GM18508 (cell line): ENCODE measurements at regions not wholly inside any gene's neighbourhood (a gene's known extent, or its start where the extent isn't known, plus 50 kb on each side); places are given as distances from the start of the nearest gene placed in this dataset.
"Not testable (repeated sequence)": the region's sequence is repeated elsewhere in the genome, so short reads cannot be mapped to it uniquely, and the experiment has no call there.

ENCODE experiments used
- ATAC-seq: cut with Tn5 transposase; IDR thresholded peaks from one replicate; pipeline ENCODE4 v1.9.1; 2021; ENCODE audit warnings: moderate number of reproducible peaks; ENCODE audit not compliant: insufficient read depth, unreplicated experiment

GRCh38 chr2:21194147-21194546 is 70.4 kb downstream of the TDRD15 start:
- ATAC-seq, result no peak

DNA sequence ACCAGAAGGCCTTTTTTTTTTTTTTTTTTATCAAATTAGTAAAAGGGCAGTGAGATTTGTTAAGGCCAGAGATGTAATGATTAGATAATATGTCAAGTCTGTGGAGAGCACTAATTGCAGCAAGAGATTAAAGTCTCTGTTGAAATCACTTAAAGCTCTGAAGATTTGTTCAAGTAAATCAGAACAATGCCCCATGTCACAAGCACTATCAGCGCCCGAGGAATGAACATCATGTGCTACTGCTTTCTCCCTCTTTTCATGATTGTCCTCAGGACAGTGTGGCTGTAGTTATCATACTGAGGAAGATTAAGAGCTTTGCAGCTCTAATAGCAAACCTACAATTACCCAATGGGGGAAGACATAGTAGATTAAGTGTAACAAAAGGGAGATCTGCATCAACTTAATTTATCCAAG is 71.1 kb downstream of the TDRD15 start:
- no peak for ATAC-seq

- no peak for ATAC-seq
Measured at GRCh38 chr2:21195326-21195725, 71.6 kb downstream of the TDRD15 start.

DNA sequence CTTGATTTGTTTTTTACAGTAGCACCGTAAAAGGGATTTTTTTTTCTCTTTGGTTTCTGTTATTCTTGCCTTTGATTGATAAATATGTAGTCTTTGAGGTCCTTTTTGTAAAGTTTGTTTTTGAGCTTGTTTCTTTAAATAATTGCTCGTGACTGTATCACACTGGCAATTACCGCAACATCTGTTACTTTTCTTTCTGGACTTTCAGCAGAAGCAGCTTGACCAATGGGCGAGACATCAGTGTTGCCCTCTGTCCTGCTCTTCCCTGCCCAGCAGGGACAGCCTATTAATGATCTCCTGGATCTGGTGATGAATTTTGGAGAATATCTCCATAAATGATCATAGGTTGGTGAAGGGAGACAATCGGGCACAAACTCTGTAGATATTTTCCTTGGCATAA is 74.9 kb downstream of the TDRD15 start:
- no peak for ATAC-seq

- ATAC-seq, result no peak
Measured at GRCh38 chr2:21203976-21204375, 80.2 kb downstream of the TDRD15 start.

- not testable (repeated sequence) for ATAC-seq
Measured at GRCh38 chr2:21214085-21214484, 90.3 kb downstream of the TDRD15 start.

DNA sequence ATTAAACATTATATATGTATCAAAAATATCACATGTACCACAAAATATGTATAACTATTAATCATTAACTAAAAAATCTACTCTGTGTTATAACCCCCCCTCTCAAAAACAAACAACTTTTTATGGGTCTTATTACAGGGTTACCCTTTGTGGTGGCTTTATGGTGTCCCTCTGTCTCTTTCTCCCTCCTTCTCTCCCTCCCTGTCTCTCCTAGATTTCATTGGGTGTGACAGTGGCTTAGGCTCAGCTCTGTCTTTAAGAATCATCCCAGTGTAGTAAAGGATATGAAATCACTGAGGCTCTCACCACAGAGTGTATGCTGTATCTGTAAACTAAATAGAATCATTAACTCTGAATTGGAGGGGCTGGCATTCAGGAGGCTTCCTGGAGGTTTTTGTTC is 93.7 kb downstream of the TDRD15 start:
- no peak for ATAC-seq

- no peak for ATAC-seq
Measured at GRCh38 chr2:21220930-21221329, 97.2 kb downstream of the TDRD15 start.

DNA sequence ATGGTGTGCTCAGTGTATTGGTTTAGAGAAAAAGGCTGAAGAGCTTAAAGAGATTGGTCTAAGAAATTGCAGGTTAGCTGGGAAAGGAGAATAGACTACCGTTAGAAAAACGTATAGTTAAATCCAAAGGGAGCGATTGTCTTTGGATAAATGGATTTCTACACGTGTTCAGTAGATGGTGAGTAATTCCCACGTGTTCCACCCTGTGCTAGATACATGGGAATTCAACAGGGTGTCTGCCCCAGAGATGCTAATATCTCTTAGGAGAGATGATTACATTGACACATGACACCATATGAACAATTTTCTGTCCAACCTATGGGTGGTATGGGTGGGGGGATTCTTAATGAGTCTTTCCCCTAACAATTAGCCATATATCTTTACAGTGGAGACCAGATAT is 99.8 kb downstream of the TDRD15 start:
- no peak for ATAC-seq

DNA sequence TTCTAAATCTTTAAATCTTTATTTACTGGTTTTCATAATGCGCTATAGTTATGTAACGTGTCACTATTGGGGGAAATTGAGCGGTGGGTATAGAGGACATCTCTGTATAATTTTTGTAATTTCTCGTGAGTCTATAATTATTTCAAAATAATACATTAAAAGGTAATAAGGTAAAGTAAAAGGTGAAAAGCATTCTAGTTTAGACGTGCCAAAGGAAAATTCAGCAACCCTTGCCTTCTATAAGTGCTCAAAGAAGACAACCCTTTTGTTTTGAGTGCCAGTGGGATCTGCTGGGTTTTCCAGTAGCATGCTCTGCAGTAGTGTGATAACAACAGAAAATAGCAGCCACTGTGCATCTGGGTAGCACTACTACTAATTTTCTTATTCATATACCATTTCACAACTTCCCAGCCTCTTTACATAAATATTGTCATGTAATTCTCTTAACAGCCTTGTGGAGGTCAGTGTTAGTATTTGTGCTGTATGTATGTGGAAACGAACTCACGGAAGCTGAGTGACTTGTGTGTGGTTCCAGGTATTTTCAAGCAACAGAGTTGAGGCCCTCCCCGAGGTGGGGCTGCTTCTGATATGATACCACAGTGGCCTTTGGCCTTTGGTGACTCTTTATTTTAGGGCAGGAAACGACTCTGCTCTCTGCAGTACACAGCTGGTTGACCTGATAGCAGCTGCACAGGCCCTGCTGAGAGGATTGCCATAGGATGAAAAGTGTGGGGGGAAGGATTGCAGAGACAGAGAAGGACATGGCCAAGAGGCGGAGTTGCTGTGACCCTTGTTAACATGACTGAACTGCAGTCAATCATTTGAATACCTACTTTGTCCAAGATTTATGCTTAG is 104.5 kb downstream of the TDRD15 start:
- no peak for ATAC-seq

DNA sequence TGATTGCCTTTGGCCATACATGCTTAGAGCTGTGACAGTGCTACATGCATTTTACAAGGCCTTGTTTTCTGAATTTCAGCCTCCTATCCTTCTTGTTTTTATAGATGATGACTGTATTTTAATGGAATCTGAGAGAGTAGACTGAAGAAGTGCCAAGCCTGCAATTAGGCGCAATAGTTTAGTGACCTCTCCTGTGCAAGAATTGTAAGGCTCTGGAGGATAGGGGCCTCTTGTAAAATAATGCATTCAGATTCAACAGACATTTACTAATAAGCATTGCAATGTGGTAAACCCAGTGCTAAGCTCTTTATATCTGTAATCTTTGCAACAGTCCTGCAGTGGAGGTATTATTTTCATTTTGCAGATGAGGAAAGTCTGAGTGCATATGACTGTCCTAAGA is 105.5 kb downstream of the TDRD15 start:
- no peak for ATAC-seq

GRCh38 chr2:21230140-21230539 is 106.4 kb downstream of the TDRD15 start:
- ATAC-seq, result no peak

GRCh38 chr2:21231985-21232384 is 108.2 kb downstream of the TDRD15 start:
- ATAC-seq, result no peak

GRCh38 chr2:21233194-21233593 is 109.4 kb downstream of the TDRD15 start:
- no peak for ATAC-seq

DNA sequence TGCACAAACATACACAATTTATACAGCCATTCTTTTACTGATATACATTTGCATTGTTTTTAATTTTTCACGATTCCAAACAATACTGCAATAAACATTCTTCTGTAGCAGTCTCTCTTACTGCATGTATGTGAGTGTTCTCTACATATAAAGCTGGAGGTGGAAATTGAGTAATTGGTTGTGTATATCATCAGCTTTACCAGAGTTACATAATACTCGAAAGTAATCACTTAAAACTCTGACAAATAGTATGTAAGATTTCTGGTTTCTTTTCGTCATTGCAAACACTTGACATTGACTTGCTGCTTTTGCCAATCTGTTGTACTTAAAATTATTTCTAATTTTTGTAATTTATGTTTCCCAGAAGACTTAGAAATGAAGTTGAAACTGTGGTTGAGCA is 110.2 kb downstream of the TDRD15 start:
- ATAC-seq, result no peak

DNA sequence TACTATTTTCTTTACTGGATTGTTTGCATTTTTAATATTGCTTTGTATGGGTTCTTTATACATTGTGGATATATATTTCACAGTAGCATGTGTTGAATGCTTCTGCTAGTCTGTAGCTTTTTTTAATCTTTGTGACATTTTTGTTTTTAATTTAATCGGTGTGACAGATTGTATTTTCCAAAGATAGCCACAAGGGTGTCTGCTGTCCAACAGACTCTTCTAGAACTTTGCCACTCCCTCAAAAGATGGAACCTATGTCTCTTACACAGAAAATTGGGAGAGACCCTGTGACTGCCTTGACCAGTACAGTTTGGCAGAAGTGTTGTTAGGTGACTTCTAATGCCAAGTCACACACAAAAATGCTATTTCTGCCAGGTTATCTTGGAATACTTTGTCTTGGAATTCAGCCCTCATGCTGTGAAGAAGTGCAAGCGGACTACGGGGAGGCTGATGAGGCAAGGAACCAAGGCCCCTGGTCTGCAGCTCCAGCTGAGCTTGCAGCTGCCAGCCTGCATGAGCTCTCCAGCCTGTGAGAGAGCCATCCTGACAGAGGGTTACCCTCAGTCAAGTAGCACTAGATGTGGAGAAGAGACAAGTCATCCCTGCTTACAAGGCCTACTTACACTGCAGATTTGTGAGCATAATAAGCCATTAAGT is 110.8 kb downstream of the TDRD15 start:
- ATAC-seq, result no peak

DNA sequence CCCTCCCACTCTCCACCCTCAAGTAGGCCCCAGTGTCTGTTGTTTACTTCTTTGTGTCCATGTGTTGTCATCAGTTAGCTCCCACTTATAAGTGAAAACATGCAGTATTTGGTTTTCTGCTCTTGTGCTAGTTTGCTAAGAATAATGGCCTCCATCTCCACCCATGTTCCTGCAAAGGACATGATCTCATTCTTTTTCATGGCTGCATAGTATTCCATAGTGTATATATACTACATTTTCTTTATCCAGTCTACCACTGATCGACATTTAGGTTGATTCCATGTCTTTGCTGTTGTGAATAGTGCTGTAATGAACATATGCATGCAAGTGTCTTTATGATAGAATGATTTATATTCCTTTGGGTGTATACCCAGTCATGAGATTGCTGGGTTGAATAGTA is 116.0 kb downstream of the TDRD15 start:
- ATAC-seq, result not testable (repeated sequence)

DNA sequence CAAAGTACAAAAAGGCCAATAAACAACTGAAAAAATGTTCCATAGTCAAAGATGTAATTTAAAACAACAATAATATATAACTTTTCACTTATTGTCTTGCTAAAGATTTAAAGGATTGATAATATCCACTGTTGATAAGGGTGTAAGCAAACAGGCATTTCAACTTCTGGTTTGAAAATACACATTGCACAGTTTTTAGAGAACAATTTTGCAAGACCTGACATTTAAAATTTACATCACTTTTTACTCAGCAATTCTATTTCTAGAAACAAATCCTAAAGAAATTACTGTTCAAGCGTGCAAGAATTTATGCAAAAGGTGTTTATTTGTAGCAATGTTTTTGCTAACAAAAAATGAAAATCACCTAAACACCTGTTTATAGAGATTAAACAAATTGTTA is 120.4 kb downstream of the TDRD15 start:
- ATAC-seq, result no peak

- no peak for ATAC-seq
Measured at GRCh38 chr2:21245565-21245964, 121.8 kb downstream of the TDRD15 start.

DNA sequence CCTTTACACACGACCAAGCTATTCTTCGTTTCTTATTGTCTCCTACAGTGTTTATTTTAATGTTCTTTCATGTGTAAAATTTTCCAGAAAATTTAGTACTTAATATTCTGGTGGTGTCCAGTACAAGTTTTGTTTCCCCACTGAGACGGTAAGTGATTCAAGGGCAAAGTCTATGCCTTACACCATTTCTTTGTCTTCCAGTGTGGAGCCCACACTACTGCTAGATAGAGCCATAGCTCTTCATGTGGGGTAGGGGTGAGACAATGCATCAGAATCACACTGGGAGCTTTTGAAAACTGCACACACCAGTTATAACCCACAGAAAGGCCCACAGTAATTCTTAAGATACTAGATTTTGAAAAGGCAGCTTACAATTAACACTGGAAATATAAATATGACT is 125.6 kb downstream of the TDRD15 start:
- ATAC-seq, result no peak

- ATAC-seq, result no peak
Measured at GRCh38 chr2:21250673-21251072, 126.9 kb downstream of the TDRD15 start.
